ENCODE measurements at regions not wholly inside any gene's neighbourhood (a gene's known extent, or its start where the extent isn't known, plus 50 kb on each side); places are given as distances from the start of the nearest gene placed in this dataset.

DNA sequence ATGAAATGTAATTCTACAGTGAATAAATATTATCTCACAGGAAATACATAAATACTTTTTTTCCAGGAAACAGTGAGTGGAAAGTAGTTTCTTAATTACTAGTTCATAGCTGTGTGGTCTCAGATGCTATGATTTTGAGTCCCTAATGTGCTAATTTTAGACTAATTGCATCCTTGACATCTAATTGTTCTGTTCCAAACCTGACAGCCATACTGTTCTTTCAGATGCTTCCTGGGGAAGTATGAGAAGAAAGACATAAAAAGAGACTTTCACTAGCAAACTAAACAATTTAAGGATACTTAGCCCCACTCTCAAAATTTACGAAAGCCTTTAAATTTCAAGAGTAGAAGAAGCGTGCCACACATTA lies 350.9 kb upstream of the CDH20 start:
- DNase-seq, result no peak

GRCh38 chr18:60982928-60983327 lies 350.3 kb upstream of the CDH20 start:
- DNase-seq, result no peak

GRCh38 chr18:60984510-60984909 lies 348.7 kb upstream of the CDH20 start:
- no peak for DNase-seq

DNA sequence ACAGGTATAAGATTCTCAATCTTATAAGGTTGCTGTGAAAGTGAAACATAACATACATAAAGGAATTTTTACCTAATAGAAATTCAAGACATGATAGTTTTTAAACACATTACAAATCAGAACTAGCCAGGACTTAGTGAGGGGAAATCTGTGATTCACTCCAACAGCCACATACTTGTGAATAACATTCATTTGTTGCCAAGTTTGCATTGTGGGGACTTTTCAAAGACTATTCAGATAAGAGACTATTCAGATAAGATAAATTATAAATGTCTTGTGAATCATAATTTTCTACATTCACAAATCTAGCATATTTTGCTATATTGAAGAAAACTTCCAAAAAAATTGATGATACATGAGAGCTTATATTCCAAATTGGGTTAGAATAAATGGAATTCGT lies 345.3 kb upstream of the CDH20 start:
- DNase-seq, result no peak

- DNase-seq, result no peak
Measured at GRCh38 chr18:60996326-60996725, 336.9 kb upstream of the CDH20 start.

GRCh38 chr18:60996822-60997221 lies 336.4 kb upstream of the CDH20 start:
- no peak for DNase-seq

DNA sequence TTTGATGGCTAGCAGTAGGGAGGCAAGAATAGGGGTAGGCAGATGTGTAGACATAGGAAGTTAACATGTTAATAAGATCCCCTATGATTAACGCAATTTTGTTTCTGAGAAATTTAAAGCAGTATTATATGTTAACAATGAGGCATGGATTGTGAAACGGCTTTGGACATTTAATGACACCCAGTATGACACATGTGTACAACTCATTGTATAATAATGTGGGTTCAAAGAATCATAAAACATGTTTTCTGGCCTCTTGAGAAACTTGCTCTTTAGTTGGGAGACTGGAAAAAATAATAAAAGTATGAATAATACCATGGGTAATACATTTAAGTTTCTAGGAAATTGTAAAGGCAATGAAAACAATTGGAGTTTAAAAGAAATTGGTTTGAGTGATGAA lies 332.1 kb upstream of the CDH20 start:
- no peak for DNase-seq

- no peak for DNase-seq
Measured at GRCh38 chr18:61006687-61007224, 326.5 kb upstream of the CDH20 start.

DNA sequence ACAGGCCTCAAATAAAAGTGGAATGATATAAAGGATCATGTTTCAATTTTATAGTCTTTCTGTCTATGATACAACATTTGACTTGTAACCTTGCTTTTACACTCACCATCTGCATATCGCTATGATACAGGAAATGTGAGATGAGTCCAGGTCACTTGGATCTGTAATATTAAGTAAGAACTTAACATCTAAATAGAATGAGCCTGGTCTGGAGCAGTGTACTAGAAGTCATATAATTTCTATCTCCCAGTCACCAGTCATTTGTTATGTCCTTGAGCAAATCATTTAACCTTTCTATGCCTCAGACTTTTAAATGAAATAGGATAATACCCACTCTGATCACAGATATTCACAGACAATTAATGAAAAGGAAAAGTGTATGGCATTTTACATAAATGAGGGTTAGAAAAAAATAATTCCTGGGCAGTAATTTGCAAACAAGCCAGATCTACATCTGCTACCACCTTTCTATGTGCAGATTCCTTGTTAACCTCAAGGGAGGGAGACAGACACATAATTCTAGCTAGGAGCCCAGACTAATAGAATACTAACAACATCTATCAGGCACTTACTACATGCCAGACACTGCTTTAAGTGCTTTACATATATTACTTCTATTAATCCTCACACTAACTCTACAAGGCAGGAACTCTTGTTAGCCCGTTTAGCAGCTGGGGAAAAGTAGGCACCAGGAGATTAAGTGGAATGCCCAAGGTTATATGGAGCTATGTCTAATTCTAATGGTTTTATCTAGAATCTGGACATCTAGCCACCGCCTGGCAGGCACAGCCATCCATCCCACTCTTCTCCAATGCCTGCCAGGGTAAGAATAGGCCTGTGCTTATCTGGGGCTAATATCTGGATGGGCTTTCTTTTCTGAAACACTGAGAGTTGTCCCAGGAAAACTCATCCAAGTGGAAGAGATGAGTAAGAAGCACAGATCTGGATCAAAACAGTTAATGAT lies 313.6 kb upstream of the CDH20 start:
- DNase-seq, result no peak

DNA sequence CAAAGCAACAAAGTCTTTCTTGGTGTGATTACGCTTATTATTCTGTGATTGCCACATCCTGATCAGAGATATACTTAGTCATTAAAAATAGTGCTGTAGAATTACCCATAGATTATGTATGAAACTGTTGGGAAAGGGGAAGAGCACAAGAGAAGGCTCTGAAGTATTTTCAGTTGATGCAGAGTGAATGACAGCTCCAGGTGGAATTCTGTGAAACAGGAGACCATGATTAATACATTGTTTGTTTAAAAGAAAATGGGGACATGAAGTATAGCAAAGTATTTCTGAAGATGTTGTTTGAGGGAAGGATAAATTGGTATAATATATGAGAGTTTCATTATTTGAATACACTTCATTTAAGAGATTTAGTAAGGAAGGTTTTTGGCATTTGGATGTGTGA lies 307.6 kb upstream of the CDH20 start:
- no peak for DNase-seq

DNA sequence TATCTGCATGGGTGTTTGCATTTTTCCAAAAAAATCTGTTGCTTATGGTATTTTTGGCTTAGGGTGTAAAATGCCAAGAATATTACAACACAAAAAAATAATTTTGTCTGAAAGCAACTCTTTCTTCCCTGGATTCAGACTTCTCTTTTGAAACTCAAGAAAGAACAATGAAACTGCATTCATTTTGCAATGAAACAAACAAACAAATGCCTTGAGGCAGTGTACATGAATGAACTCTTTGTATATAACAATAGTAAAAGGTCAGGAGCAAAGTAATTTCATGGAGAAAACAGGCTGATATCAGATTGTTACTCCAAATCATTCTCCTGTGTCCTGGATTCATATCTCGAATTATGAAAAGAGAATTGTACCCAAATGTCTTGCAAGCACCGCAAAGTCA lies 301.6 kb upstream of the CDH20 start:
- DNase-seq, result no peak

DNA sequence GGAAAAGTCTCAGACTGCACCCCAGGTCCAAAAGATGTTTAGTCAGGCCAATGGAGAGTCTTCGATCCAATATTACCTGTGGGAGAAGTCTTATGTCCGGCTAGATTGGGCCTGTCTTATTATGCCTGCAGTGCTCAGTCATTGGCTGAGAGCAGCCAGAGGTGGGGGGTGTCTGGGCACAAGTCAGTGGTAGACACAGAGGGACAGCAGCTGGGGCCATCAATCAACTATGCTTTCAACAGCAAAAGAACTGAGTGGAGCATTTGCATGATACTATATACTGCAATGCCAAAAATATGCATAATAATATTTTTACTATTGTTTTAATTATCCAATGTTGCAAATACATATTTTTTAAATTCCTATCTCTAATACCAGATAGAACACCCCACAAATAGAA lies 298.6 kb upstream of the CDH20 start:
- no peak for DNase-seq

GRCh38 chr18:61039251-61039650 lies 294.0 kb upstream of the CDH20 start:
- DNase-seq, result no peak

DNA sequence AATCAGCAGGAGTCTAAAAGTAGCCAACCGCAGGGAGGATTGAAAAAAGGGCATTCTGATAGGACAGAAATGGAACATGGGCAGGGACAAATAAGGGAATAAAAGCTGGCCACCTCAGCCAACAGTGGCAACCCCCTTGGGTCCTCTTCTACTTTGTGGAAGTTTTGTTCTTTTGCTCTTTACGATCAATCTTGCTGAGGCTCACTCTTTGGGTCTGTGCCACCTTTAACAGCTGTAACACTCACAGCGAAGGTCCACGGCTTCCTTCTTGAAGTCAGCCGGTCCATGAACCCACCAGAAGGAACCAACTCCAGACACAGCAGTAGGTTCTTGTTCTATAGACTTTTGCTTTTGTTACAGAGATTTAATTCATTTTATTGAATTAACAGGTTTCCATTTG lies 285.4 kb upstream of the CDH20 start:
- no peak for DNase-seq

- DNase-seq, result no peak
Measured at GRCh38 chr18:61057443-61057842, 275.8 kb upstream of the CDH20 start.

GRCh38 chr18:61062258-61062657 lies 271.0 kb upstream of the CDH20 start:
- DNase-seq, result no peak

DNA sequence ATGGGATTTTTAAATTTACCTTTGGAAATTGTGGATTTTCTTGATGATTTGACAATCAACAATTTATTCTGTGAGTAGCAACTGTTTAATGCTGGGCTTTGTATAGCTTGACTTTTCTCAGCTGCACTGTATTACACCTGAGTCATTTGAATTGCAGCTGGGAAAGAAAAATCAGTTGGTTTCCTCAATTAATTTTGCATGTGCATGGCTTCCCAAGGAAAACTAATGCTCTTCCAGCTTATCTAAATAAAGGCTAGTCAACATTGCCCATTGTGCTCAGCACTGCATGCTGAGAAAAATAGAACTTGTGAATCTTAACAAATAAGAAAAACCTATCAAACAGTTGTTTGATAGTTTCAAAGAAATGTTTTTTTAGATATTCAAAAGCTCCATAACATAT lies 268.3 kb upstream of the CDH20 start:
- no peak for DNase-seq

DNA sequence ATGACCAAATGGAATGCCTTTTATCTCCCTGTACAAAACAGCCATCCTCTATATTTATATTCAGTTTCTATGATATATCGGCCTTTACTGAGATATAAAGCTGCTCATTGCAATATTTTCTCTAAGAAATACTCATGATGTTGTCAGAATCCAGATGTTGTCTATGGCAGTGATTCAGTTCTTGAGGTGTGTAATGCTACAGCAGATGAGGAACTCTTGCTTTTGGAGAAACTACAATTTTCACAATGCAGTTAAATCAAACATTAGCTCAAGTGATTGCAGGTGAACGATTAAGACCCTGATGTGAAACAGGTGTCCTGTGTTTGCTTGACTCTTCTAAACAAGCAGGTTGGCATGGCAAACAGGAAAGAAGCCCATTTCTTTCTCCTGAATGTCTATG lies 256.2 kb upstream of the CDH20 start:
- DNase-seq, result no peak

- no peak for DNase-seq
Measured at GRCh38 chr18:61079714-61080113, 253.5 kb upstream of the CDH20 start.

GRCh38 chr18:61080954-61081528 lies 252.2 kb upstream of the CDH20 start:
- no peak for DNase-seq

DNA sequence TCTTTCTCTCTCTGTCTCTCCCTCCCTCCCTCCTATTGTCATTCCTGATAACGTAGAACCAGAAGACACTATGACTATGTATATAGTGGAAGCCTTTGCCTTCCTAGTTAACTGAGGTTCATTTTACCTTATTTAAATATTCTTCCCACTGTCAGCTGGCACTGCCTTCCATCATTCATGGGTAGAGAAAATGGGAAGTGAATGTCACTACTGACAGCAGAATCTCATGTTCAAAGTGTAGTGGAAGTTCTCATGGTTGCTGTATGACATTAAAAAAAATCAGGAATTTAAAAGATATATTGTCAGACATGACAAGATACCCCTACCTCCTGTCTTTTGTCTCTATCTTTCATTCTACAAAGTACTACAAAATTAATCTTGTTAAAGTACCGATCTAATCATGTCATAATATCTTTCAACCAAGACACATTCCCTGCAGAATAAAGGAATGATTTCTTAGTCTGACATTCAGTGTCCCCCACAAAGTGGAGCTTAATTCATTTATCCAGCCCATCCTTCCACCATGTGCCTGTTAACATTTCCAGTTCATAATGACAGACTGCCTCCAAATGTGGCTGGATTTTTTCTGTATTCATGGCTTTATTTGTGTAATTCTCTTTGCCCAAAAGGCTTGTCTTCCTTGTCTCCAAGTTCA lies 250.1 kb upstream of the CDH20 start:
- DNase-seq, result no peak

DNA sequence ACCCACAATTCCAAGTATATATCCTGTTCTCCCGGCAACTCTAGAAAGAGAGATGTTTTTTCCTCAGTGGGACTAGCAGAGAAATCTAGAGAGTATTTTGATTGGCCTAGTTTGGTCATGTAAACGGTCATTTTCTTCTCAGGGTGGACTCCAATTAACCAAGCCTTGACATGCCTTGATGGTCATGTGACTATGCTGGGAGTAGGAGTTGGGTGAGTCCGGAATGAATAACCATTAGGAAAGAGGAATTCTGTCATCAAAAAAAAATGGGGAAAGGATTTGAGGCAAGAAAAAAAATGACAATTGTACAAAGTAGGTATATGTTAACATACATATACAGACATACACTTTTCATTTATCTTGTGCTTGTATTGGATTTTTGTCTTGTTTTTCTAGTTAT lies 248.2 kb upstream of the CDH20 start:
- no peak for DNase-seq

GRCh38 chr18:61085761-61086160 lies 247.5 kb upstream of the CDH20 start:
- DNase-seq, result no peak

- DNase-seq, result no peak
Measured at GRCh38 chr18:61086657-61087056, 246.6 kb upstream of the CDH20 start.

All from right forelimb (tissue), 1 donor.